Psoas muscle (tissue), 7 donors: ENCODE measurements at regions not wholly inside any gene's neighbourhood (a gene's known extent, or its start where the extent isn't known, plus 50 kb on each side); places are given as distances from the start of the nearest gene placed in this dataset.

Source experiments
- ATAC-seq, 4 donors: fragments of 200-7000 bp; cut with Tn5 transposase; one replicate each; pipeline ENCODE4 v1.9.1; 2020; ENCODE audit warnings: moderate library complexity in 3 of 4, mild to moderate bottlenecking in 2 of 4
- DNase-seq, 2 donors: peaks; one replicate each; pipeline ENCODE4 v3.0.0-alpha.2; 2020
- H3K27ac ChIP-seq: fragments of 200-600 bp; one replicate; pipeline ENCODE4 v1.8.0; 2022
- H3K27me3 ChIP-seq, 3 donors: fragments of 200-600 bp in 1 of 3; one replicate each; pipeline versions ENCODE4 v1.6.1 to v1.8.0; 2013 to 2022; ENCODE audit warnings: low read length in 2 of 3, mild to moderate bottlenecking in 2 of 3, moderate library complexity in 1 of 3; ENCODE audit not compliant: insufficient read depth in 3 of 3
- H3K36me3 ChIP-seq, 2 donors: fragments of 200-600 bp in 1 of 2; one replicate each; pipeline versions ENCODE4 v1.6.1 to v1.8.0; 2013 to 2022; ENCODE audit warnings: low read depth in 1 of 2, mild to moderate bottlenecking in 1 of 2, moderate library complexity in 1 of 2; ENCODE audit not compliant: insufficient read depth in 1 of 2
- H3K4me1 ChIP-seq: fragments of 200-600 bp; one replicate; pipeline ENCODE4 v1.8.0; 2022
- H3K4me3 ChIP-seq: fragments of 200-600 bp; one replicate; pipeline ENCODE4 v1.8.0; 2022; ENCODE audit warnings: mild to moderate bottlenecking
- H3K9me3 ChIP-seq: fragments of 200-600 bp; one replicate; pipeline ENCODE4 v1.8.0; 2022
- CTCF ChIP-seq: fragments of 200-600 bp; IDR thresholded peaks from one replicate; pipeline ENCODE4 v1.8.0; 2022; ENCODE audit warnings: antibody characterized with exemption
- WGBS, 3 donors: extraction: QIAGEN DNeasy Blood & Tissue Kit; methylation state at CpG; one replicate each; pipeline versions ENCODE4 v1.1.6 to v1.1.7; 2013; 5-methylcytosine and 5-hydroxymethylcytosine counted together
- intact Hi-C, 2 donors: fragments of 100-400 bp; cut with DNase I; formaldehyde crosslinking; loops; one replicate each; pipeline versions ENCODE4 v1.11.0 to v1.14.2; 2022
- donor health status: healthy with polysubstance abuse.
- donor health status: DM: no; HTN: no; CAD: no; lungs with moderate emphysema.
- donor health status: Bipolar disorder and iron deficiency.
- donor health status: healthy.
- donor health status: DM: yes; HTN: yes; CAD: no.
- donor health status: DM: no; HTN: no; CAD: no.
- donor health status: DM: yes; HTN: yes; CAD: no.

- Histone ChIP-seq H3K4me3 (no peak overlapping the region), H3K9me3 (no peaks in the 10 kb centered on the region), H3K27ac (no peak overlapping the region), H3K36me3 (no peaks in the 10 kb centered on the region), H3K4me1 (no peaks in the 10 kb centered on the region), H3K27me3 (no peaks in the 10 kb centered on the region)
- 81 to 93% (median 89%) methylated on average over 5 of the region's 5 CpGs for WGBS, 3 donors
- intact Hi-C loops = no loop called here
- no peak for TF ChIP-seq CTCF
- no peak for ATAC-seq
- DNase-seq = no peak
Observed at GRCh38 chr18:64258111-64258650, 109.3 kb upstream of the LINC00305 start.

- WGBS, 3 donors = 87 to 89% (median 88%) methylated on average over 2 of the region's 2 CpGs
- H3K27me3 ChIP-seq = no peaks in the 10 kb centered on the region
Observed at GRCh38 chr18:64254399-64255093, 105.7 kb upstream of the LINC00305 start.

GRCh38 chr18:64253873-64254272 is 105.0 kb upstream of the LINC00305 start:
- no peaks in the 10 kb centered on the region for H3K9me3 ChIP-seq
- H3K27ac ChIP-seq = no peak overlapping the region
- no peak for ATAC-seq
- no peak for DNase-seq
- H3K27me3 ChIP-seq = no peaks in the 10 kb centered on the region
- no peaks in the 10 kb centered on the region for H3K4me1 ChIP-seq
- 91 to 92% (median 92%) methylated on average over 2 of the region's 2 CpGs for WGBS, 3 donors
- no peak for TF ChIP-seq CTCF
- H3K4me3 ChIP-seq = no peak overlapping the region
- H3K36me3 ChIP-seq = no peaks in the 10 kb centered on the region
- intact Hi-C loops = no loop called here

More at GRCh38 chr18:64254399-64255093, 105.7 kb upstream of the LINC00305 start:
- TF ChIP-seq CTCF = no peak
- H3K4me1 ChIP-seq = no peaks in the 10 kb centered on the region
- H3K27ac ChIP-seq = no peak overlapping the region
- intact Hi-C loops = no loop called here
- DNase-seq (no peak), ATAC-seq (no peak)
- no peaks in the 10 kb centered on the region for H3K36me3 ChIP-seq
- H3K9me3 ChIP-seq = no peaks in the 10 kb centered on the region
- H3K4me3 ChIP-seq = no peak overlapping the region

- Histone ChIP-seq H3K27me3 (no peaks in the 10 kb centered on the region), H3K27ac (no peak overlapping the region), H3K9me3 (no peaks in the 10 kb centered on the region), H3K36me3 (no peaks in the 10 kb centered on the region), H3K4me3 (no peak overlapping the region), H3K4me1 (no peaks in the 10 kb centered on the region)
- no peak for TF ChIP-seq CTCF
- intact Hi-C loops = no loop called here
- ATAC-seq (no peak), DNase-seq (no peak)
- 87 to 94% (median 88%) methylated on average over 4 of the region's 4 CpGs for WGBS, 3 donors
Observed at GRCh38 chr18:64253222-64253621, 104.3 kb upstream of the LINC00305 start.

GRCh38 chr18:64248836-64249235 is 99.9 kb upstream of the LINC00305 start:
- DNase-seq = no peak
- no peak overlapping the region for H3K27ac ChIP-seq
- WGBS, 3 donors = 70 to 78% (median 77%) methylated on average over 8 of the region's 8 CpGs
- no peak for ATAC-seq
- no peak for TF ChIP-seq CTCF
- no peak overlapping the region for H3K4me3 ChIP-seq
- no peaks in the 10 kb centered on the region for H3K9me3 ChIP-seq
- intact Hi-C loops = no loop called here
- no peaks in the 10 kb centered on the region for H3K27me3 ChIP-seq
- H3K4me1 ChIP-seq = no peaks in the 10 kb centered on the region
- H3K36me3 ChIP-seq = no peaks in the 10 kb centered on the region
